Activated CD8-positive, alpha-beta memory T cell treated with anti-CD3 and anti-CD28 coated beads, Interleukin-2, amount 50 U/mL, for 24 hours (primary cell): ENCODE measurements at regions not wholly inside any gene's neighbourhood (a gene's known extent, or its start where the extent isn't known, plus 50 kb on each side); places are given as distances from the start of the nearest gene placed in this dataset.
A peak's percentile ranks its signal among the peaks of the same experiment; 100 is the strongest.

ENCODE experiments used
- DNase-seq: peaks from one replicate; pipeline ENCODE4 v3.0.0-alpha.2; 2020; ENCODE audit errors: extremely low read depth

GRCh38 chr1:75984781-75985180 lies 52.6 kb upstream of the ASB17 start:
- no peak for DNase-seq

GRCh38 chr1:75985827-75986226 lies 53.6 kb upstream of the ASB17 start:
- no peak for DNase-seq

GRCh38 chr1:75986478-75986877 lies 54.3 kb upstream of the ASB17 start:
- DNase-seq = no peak

DNA sequence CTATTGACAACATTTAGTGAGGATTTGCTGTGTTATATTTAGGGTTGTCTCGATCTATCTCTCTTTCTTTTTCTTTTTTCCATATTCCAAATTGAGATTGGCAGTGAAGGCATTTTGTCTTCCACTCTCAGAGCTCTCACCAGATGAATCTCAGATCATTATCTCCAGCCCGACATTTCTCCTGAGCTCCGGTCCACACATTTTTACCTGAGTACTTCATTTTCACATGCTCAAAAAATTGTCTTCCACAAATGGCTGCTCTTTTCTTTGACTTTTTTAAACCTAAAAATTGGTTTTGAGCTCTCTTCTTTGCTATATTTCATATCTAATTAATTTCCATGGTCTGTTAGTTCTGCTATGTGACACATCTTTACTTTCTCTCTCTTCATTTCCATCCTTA lies 56.9 kb upstream of the ASB17 start:
- no peak for DNase-seq

- no peak for DNase-seq
These were observed 58.5 kb upstream of the ASB17 start for GRCh38 chr1:75990686-75991085.

DNA sequence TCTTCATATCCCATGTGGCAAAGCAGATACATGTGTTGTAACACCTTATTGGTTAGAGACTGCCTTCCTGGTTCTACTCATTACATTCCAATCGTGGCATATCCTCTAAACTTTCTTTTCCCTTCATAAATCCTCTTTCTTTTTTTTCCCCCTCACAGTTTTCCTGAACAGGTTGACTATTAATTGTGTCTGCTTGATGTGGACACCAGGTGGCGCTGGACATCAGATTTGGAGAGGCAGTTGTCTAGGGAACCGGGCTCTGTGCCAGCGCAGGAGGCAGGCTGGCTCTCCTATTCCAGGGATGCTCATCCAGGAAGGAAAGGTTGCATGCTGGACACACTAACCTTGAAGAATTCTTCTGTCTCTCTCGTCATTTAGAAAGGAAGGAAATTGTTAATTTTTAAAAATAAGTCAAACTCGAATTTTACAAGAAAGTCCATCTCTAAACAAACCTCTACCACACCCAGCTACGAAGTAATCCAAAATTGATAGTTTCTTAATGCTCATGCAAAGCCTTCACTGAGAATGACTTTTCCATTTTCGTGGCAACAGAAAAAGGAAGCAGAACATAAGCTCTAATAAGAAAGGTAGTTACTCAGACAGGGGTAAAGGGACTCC lies 59.4 kb upstream of the ASB17 start:
- peak; percentile 21 for DNase-seq

- DNase-seq = no peak
These were observed 60.1 kb upstream of the ASB17 start for GRCh38 chr1:75992312-75992711.

GRCh38 chr1:75993661-75994060 lies 61.5 kb upstream of the ASB17 start:
- DNase-seq = no peak

GRCh38 chr1:75996196-75996595 lies 64.0 kb upstream of the ASB17 start:
- no peak for DNase-seq

- DNase-seq = no peak
These were observed 66.8 kb upstream of the ASB17 start for GRCh38 chr1:75999034-75999433.

GRCh38 chr1:76003946-76004345 lies 70.6 kb upstream of the ST6GALNAC3 start:
- DNase-seq = no peak

DNA sequence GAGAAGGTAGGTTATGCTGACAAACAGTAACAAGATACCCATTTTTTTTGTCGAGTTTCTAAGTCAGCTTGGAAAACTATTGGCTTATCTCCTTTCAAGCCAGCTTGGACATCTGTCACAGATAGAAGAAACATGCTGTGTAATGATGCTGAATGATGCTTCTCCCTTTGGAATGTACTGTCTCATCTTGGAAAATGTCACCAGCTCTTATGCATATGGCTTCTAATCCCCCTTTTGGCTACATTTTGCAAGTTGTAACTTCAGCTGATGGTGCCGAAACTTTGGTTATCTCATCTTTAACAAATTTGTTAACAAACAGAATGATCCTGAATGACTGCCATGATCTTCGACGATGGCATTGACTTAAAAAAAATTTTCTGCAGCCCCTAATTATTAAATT lies 68.8 kb upstream of the ST6GALNAC3 start:
- no peak for DNase-seq

- DNase-seq = no peak
These were observed 68.3 kb upstream of the ST6GALNAC3 start for GRCh38 chr1:76006234-76006633.

GRCh38 chr1:76010802-76011201 lies 63.7 kb upstream of the ST6GALNAC3 start:
- DNase-seq = no peak

DNA sequence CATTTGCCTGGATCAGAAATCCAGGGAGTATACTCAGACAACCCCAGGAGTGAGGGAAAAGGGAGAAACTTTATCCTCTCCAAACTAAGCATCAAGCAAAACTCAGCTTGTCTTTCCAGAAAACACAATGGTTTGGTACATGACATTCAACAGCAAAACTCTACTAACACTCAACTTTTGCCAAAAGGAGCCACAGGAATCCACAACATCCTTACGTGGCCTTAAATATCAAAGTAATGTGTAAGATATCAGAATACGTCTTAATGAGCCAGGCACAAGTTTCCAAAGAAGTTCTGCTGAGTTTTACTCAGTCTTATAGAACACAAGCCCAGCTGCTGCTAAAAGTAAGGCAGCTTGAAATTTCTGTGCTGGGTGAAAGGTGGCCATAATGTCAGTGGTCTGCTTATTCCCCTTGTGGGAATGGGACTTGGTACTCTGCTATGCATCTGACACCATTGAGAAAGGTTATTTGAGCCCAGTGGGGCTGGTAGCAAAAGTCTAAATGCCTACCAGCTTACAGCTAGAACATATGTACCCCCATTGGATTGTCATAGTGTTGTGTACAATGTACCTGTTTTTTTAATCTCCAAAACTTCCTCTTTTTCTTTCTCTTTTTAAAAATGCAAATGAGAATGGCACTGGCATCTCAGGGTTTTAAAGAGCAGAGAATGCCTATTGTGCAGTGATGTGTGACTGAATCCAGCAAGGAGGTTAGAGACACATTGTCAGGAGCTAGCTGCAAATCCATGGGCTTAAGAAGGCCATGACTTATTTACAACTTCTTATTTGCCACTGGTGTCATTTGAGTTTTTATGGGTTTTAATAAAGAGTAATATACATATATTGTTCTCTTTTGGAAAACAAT lies 62.0 kb upstream of the ST6GALNAC3 start:
- no peak for DNase-seq

DNA sequence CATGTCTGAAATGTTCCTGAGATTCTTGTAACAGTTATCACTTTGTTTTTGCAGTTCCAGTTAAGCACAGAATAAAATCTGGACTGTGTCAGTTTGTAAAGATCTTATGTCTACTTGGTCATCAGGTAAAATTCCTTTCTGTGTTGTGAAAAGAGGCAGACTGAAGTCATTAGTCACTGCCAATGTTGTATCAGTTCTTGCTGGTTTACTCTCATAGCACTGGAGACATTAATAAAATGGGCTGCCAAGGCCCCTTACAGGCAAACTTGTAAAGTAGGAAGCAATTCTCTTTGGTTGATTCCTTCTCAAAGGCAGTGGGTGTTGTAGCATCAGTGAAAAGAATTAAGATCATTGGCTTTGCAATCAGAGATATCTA lies 61.4 kb upstream of the ST6GALNAC3 start:
- no peak for DNase-seq

DNA sequence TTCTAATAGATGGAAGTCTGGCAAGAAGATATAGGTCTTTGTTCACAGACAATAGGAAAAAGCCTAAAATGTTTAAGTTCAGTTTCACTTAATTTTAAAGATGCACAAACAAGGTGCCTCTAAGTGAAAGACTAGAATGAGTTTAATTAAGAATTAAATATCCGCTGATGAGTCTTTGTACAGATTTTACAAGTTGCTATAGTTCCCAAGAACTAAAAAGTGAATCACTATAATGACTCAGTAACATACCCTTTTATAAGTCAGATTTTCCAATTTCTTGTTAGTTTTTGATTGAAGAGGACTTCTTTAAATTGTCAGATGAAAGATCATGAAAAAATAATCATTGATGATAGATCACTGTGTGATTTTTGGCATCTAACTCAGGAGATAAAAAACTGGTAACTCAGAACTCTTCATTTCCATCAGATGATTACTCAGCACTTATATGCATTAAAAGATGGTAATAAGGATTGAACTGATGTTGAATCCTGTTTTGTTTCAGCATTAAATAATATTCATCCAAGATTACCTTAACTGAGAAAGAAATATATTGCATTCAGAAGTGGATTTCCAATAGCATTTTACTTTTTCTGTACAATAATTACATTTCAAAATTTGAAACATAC lies 59.0 kb upstream of the ST6GALNAC3 start:
- no peak for DNase-seq

GRCh38 chr1:76018045-76018444 lies 56.5 kb upstream of the ST6GALNAC3 start:
- no peak for DNase-seq

- no peak for DNase-seq
These were observed 52.7 kb upstream of the ST6GALNAC3 start for GRCh38 chr1:76021846-76022245.

- no peak for DNase-seq
These were observed 50.7 kb upstream of the ST6GALNAC3 start for GRCh38 chr1:76023669-76024435.
